GM19240 (cell line): ENCODE measurements at regions not wholly inside any gene's neighbourhood (a gene's known extent, or its start where the extent isn't known, plus 50 kb on each side); places are given as distances from the start of the nearest gene placed in this dataset.
"Not testable (repeated sequence)": the region's sequence is repeated elsewhere in the genome, so short reads cannot be mapped to it uniquely, and the experiment has no call there.

Experiments
- DNase-seq: peaks from one replicate; pipeline ENCODE4 v3.0.0; 2011; ENCODE audit warnings: low spot score; ENCODE audit not compliant: insufficient read length

- no peak for DNase-seq
These were observed 123.5 kb downstream of the MAP3K7 start for GRCh38 chr6:90463359-90463758.

GRCh38 chr6:90462102-90462501, 124.8 kb downstream of the MAP3K7 start:
- no peak for DNase-seq

DNA sequence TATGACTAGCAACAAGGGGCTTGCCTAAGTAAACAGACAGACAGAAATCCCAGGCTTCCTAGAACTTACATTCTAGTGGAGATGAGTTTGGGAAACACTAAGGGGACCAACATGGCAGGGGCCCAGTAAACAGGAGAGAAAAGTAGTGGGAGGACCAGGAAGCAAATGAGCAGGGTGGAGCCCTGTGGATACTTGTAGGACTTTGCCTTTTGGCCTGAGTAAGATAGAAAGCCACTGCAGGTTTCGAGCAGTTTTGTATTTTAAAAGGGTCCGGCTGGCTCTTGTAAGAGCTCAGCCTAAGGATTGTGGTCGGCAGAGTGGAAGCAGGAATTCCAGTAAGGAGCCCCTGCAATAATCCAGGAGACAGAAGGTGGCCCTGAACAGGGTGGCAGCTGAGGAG, 125.5 kb downstream of the MAP3K7 start:
- DNase-seq, result no peak

- DNase-seq, result no peak
These were observed 126.8 kb downstream of the MAP3K7 start for GRCh38 chr6:90460051-90460450.

DNA sequence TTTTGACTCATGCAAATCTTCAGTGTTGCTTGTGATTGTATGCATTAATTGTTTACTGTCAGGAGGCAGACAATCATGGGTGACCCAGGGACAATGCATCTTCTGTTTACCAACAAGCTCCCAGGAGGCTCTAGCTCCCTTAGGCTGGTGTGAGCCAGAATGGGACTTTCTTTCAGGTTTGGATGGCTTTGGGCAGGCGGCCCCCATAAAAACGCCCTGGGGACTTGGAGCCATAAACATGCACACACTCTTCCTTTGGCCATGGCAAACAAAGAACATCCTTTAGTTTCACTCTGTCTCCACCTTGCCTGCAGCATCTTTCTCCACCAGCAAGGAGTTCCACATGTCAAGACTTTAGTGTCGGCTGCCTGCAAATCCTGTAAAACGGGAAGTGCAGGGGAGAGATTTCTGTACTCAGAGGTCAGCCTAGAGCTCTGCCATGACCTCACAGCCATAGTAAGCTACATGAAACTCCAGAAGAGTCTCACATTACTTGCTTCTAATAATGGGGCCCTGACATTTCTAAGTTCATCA, 127.6 kb downstream of the MAP3K7 start:
- DNase-seq, result no peak

DNA sequence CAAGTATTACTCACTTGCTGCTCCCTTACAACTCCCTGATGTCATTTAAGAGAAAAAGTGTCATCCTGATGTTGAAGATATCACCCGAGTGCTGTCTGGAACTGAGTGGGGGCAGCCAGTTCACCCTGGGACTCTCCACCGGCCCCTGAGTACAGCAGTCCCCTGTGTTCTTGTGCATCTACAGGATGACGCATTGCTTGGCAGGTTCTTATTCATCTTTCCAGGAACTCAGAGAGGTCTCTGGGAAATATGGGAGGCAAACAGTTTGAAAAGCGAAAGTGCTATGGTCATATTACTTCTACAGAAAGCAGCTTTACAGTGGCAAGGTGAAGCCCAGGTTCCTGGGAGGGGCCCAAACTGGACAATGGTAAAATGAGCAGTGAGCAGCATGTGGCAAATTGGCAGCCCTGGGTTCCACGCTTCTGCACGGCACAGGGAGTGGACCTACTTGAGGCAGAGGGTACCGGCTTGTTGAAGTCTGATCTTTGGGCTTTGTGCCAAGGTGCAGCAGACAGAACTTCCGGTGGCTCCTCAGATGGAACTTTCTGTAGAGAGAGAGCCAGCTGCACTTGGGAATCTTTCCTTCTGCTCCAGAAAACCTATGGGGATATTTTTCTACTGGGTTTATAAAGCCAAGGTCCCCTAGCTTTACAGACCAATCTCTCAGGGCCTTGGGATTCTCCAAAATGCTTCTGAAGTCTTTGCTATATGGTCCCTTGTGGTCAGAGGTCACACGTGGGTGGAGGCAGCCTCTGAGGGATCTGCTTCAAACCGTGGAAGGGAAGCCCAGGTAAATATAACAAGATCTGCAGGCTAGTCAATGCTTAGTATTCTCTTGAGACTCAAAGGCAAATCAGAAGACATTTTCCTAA, 128.3 kb downstream of the MAP3K7 start:
- DNase-seq, result no peak

GRCh38 chr6:90457867-90458259, 129.0 kb downstream of the MAP3K7 start:
- no peak for DNase-seq

GRCh38 chr6:90456997-90457866, 129.6 kb downstream of the MAP3K7 start:
- not testable (repeated sequence) for DNase-seq

DNA sequence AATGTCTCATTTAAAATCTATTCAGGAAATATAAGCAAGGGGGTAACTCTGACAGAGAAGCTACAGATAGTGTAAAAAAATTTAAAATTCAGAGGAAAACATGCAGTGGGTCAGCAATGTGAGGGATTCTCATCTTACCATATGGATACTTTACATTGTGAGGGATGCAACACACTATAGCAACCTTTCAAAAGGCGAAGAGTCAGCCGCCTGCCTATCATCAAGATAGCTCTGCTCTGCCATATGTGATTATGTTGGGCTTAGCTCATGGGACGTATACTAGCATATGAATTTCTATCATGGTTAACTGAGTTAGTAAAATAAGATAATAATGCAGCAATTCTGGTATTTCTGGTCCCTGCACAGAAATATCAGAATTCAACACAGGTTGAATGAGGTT, 130.9 kb downstream of the MAP3K7 start:
- DNase-seq, result no peak

DNA sequence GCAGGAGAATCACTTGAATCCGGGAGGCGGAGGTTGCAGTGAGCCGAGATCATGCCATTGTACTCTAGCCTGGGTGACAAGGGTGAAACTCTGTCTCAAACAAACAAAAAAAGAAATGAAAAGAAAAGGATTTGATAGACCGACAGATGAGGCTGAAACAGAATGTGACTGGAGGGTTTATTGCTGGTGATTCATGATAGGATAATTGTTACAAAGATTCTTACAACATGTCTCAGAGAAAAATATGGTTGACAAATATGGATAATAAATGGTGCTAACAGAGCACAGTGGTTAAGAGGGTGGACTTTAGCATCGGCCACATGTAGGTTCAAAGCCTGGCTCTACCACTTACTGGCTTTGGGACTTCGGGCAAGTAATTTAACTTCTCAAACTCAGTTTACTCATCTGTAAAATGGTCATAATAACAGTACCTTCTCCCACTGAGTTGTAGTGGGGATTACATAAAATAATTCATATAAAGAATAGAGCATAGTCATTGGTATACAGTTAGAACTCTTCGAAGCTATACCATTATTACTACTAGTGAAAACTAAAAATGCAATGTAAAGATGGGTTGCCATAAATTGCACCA, 131.9 kb downstream of the MAP3K7 start:
- DNase-seq, result no peak

GRCh38 chr6:90450268-90450953, 136.5 kb downstream of the MAP3K7 start:
- DNase-seq, result no peak

GRCh38 chr6:90449311-90449710, 137.6 kb downstream of the MAP3K7 start:
- DNase-seq, result no peak

DNA sequence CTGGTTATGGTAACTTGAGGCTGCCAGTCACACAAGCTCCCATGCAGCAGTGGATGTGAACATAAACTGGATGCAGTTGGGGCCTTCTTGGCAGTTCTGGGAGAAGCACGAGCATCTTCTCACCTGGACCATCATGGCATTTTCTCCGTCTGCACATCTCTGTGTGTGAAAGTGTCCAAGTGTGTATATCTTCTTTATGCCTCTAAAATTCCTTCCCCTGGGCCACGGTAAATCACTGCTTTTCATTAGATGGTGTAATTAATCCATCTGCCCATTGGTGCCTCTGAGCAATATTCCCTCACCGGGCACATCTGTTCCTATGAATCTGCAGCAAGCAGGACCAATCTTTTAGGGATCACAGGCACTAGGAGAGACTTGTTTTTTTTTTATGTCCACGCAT, 138.0 kb downstream of the MAP3K7 start:
- DNase-seq, result no peak

DNA sequence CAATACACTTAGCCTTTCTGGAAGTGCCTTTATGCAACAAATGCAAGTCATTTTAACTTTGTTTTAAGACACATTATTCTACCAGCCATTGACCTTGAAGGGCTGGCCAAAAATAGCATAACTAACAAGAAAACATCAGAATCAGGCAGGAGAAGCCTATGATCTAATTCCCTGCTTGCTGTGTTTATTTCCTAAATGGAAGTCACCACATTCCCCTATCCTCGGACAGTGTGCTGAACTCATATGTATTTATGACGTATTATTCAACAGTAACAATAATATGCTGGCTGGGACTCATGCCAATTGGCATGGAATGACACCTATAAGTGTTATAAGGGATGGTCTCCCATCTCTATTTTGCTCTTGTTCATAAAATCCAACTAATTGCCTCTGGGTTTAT, 140.7 kb downstream of the MAP3K7 start:
- no peak for DNase-seq

DNA sequence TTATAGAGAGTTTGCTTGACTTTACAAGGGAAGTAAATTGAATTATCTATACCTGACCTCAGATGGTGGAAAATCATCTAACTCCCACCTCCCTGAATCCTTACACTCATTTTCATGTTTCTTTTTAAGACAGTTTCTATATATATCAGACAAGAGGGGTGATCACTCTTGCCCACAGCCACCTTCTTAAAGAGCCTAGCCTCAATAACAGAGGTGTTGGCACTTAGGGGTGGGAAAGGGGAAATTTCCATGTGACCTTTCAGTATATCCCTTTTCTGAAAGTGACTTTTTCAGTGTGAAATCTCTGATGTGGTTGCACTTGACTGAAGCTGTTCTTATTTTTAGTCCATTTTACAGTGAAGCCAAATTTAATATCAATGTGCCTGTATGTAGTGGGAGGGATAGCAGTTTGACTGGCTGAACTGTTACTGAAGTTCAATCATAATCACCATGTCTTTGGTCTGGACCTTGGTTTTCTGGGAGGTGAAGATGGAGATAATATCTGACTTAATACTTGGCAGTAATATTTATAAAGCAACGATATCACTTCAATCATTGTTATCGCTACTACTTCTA, 141.3 kb downstream of the MAP3K7 start:
- no peak for DNase-seq

- DNase-seq, result no peak
These were observed 142.6 kb downstream of the MAP3K7 start for GRCh38 chr6:90444160-90444714.

GRCh38 chr6:90442366-90442765, 144.5 kb downstream of the MAP3K7 start:
- no peak for DNase-seq

GRCh38 chr6:90440586-90441283, 144.1 kb upstream of the BACH2 start:
- DNase-seq, result no peak

DNA sequence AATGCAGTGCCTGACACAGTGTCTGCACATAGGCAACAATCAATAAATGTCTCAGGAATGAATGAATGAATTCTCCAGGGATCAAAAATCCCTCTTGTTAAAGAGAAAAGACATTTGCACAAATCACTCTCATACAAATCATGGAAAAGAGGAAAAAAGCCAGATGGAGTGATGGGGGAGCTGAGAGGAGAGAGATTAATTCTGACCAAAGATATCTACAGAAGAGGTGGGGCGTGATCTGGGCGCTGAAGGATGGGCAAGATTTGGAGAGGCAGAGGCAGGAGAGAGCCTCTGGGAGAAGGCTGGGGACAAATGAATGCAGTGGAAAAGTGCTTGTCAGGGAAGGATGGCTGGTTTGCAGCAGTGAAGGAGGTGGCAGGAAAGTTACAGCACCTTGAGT, 142.9 kb upstream of the BACH2 start:
- DNase-seq, result no peak

GRCh38 chr6:90436403-90436802, 139.8 kb upstream of the BACH2 start:
- DNase-seq, result no peak
